GM12873 (cell line): ENCODE measurements at regions not wholly inside any gene's neighbourhood (a gene's known extent, or its start where the extent isn't known, plus 50 kb on each side); places are given as distances from the start of the nearest gene placed in this dataset.

ENCODE experiments used
- CTCF ChIP-seq: IDR thresholded peaks from 2 replicates; pipeline ENCODE4 v1.5.1; 2012; ENCODE audit warnings: low read depth, mild to moderate bottlenecking, moderate library complexity, low read length, control low read depth; ENCODE audit not compliant: insufficient read depth; ENCODE audit errors: missing control alignments

DNA sequence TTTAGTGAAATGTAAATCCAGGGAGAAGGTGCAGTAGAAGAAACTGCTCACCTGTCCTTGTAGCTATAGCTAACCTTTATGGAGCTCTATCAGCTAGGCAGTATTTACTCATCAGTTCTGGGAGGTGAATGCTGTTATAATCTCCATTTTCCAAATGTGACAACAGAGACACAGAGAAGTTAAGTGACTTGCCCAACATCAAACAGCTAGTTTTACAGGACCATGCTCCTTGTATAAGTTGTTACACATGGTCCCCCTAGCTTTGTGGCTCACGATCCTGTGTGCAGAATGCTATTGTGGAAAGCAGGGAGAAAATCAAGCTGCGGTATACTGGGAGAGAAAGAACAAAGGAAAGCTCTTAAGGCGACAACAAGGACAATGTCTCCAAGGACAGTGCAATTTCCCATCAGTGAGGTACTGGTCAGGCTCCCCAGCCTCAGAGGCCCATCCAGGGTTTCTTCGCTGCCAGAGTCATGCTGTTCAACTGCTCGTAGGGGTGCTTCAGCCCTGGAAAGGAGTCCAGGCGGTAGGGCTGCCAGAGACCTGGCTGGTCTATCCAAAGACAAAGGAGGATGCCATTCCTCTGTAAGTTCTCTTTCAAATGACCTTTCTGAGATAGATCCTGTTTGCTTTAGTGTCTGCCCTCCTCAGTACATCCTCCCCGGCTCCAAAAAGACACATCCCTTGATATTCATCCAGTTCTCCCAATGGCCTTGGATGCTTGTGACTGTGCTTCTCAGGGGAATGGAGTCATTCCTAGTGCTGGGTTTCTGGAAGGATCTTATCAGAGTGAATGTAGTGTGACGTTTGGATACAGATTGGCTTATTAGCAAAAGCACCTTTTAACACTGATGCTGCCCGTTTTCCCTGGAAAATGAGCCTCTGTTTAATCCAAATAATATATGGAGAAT lies 95.5 kb downstream of the ARF6 start:
- no peak for TF ChIP-seq CTCF

DNA sequence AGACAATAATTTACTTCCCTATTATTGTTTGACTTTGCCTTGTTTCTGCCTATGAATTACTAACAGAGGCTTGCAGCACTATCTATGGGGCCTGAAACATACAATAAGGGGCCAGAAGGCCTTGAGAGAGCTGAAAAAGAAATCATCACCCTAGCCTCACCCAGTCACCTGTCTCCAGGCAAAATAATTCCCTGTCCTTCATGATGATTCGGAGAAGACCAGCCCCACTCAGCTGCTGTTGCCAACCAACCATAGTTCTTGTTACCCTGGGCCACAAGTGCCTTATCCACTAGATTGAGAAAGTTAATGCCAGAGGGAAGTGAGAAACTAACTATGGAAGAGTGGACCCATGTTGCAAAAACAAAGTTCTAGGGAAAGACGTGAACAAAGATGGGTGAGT lies 97.1 kb downstream of the ARF6 start:
- no peak for TF ChIP-seq CTCF

GRCh38 chr14:49991491-49991890 lies 98.6 kb downstream of the ARF6 start:
- TF ChIP-seq CTCF: no peak

- no peak for TF ChIP-seq CTCF
Measured at GRCh38 chr14:49992036-49992435, 99.2 kb downstream of the ARF6 start.

- TF ChIP-seq CTCF: no peak
Measured at GRCh38 chr14:49992448-49992847, 99.6 kb downstream of the ARF6 start.

GRCh38 chr14:49992901-49993339 lies 100.0 kb downstream of the ARF6 start:
- TF ChIP-seq CTCF: no peak

GRCh38 chr14:49993565-49993964 lies 100.7 kb downstream of the ARF6 start:
- TF ChIP-seq CTCF: no peak
